AG08396 (cell line): ENCODE measurements at regions not wholly inside any gene's neighbourhood (a gene's known extent, or its start where the extent isn't known, plus 50 kb on each side); places are given as distances from the start of the nearest gene placed in this dataset.
A peak's percentile ranks its signal among the peaks of the same experiment; 100 is the strongest.

ENCODE experiments used
- DNase-seq: peaks from one replicate; pipeline ENCODE4 v3.0.0; 2012; ENCODE audit warnings: low spot score, mixed read lengths

GRCh38 chr2:128534688-128535392 is 216.2 kb upstream of the HS6ST1 start:
- no peak for DNase-seq

GRCh38 chr2:128535953-128536352 is 217.3 kb upstream of the HS6ST1 start:
- peak; percentile 78 for DNase-seq

- peak; percentile 90 for DNase-seq
These were observed 218.4 kb upstream of the HS6ST1 start for GRCh38 chr2:128536925-128537620.

GRCh38 chr2:128537646-128538045 is 219.0 kb upstream of the HS6ST1 start:
- DNase-seq: no peak

GRCh38 chr2:128538396-128538795 is 219.7 kb upstream of the HS6ST1 start:
- DNase-seq: no peak

- DNase-seq: no peak
These were observed 222.0 kb upstream of the HS6ST1 start for GRCh38 chr2:128540670-128541069.

- DNase-seq: no peak
These were observed 222.8 kb upstream of the HS6ST1 start for GRCh38 chr2:128541448-128541847.

- DNase-seq: no peak
These were observed 224.4 kb upstream of the HS6ST1 start for GRCh38 chr2:128543036-128543435.

GRCh38 chr2:128543646-128544045 is 225.0 kb upstream of the HS6ST1 start:
- no peak for DNase-seq

GRCh38 chr2:128544321-128545037 is 225.8 kb upstream of the HS6ST1 start:
- DNase-seq: no peak

- no peak for DNase-seq
These were observed 226.4 kb upstream of the HS6ST1 start for GRCh38 chr2:128545085-128545484.

- no peak for DNase-seq
These were observed 227.2 kb upstream of the HS6ST1 start for GRCh38 chr2:128545829-128546228.

- DNase-seq: no peak
These were observed 229.0 kb upstream of the HS6ST1 start for GRCh38 chr2:128547667-128548066.

- DNase-seq: no peak
These were observed 229.8 kb upstream of the HS6ST1 start for GRCh38 chr2:128548461-128548891.

GRCh38 chr2:128549094-128549493 is 230.4 kb upstream of the HS6ST1 start:
- no peak for DNase-seq

- no peak for DNase-seq
These were observed 231.1 kb upstream of the HS6ST1 start for GRCh38 chr2:128549646-128550260.

- no peak for DNase-seq
These were observed 231.7 kb upstream of the HS6ST1 start for GRCh38 chr2:128550389-128550788.

GRCh38 chr2:128550801-128551416 is 232.2 kb upstream of the HS6ST1 start:
- DNase-seq: no peak

- no peak for DNase-seq
These were observed 232.8 kb upstream of the HS6ST1 start for GRCh38 chr2:128551435-128551834.

- DNase-seq: no peak
These were observed 233.6 kb upstream of the HS6ST1 start for GRCh38 chr2:128552141-128552805.

- no peak for DNase-seq
These were observed 234.3 kb upstream of the HS6ST1 start for GRCh38 chr2:128552806-128553551.
